HK-2 (cell line): ENCODE measurements at regions not wholly inside any gene's neighbourhood (a gene's known extent, or its start where the extent isn't known, plus 50 kb on each side); places are given as distances from the start of the nearest gene placed in this dataset.
"Not testable (repeated sequence)": the region's sequence is repeated elsewhere in the genome, so short reads cannot be mapped to it uniquely, and the experiment has no call there.

Experiments used
- DNase-seq: peaks from one replicate; pipeline ENCODE4 v3.0.0-alpha.2; 2018; ENCODE audit not compliant: unreplicated experiment

GRCh38 chr11:129637473-129637872 is 178.2 kb upstream of the TMEM45B start:
- no peak for DNase-seq

- no peak for DNase-seq
Measured at GRCh38 chr11:129637983-129638776, 177.5 kb upstream of the TMEM45B start.

DNA sequence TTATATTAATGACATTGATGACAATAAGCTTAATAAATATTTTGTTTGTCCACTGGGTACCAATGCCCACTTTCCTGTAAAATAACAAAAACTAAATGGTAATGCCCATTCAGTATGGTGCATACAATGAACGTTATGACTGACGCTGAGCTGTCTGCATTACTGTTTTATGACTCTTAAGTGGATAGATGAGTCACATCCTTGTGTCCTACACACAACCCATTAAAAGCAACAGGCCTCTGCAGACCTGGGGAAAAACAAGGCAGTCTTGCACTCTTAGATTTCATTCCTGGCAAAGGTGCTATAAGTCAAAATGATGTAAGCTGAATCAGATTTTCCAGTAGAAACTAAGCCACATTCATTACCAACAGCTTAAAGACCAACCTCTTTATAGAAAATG is 176.3 kb upstream of the TMEM45B start:
- peak; percentile 21 for DNase-seq

GRCh38 chr11:129640671-129641070 is 175.0 kb upstream of the TMEM45B start:
- no peak for DNase-seq

- no peak for DNase-seq
Measured at GRCh38 chr11:129643031-129643721, 172.5 kb upstream of the TMEM45B start.

GRCh38 chr11:129644326-129644725 is 171.3 kb upstream of the TMEM45B start:
- no peak for DNase-seq

- no peak for DNase-seq
Measured at GRCh38 chr11:129645943-129646342, 169.7 kb upstream of the TMEM45B start.

DNA sequence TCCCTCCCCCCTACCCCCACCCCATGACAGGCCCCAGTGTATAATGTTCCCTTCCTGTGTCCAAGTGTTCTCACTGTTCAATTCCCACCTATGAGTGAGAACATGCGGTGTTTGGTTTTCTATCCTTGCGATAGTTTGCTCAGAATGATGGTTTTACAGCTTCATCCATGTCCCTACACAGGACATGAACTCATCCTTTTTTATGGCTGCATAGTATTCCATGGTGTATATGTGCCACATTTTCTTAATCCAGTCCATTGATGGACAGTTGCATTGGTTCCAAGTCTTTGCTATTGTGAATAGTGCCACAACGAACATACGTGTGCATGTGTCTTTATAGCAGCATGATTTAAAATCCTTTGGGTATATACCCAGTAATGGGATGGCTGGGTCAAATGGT is 165.6 kb upstream of the TMEM45B start:
- DNase-seq = not testable (repeated sequence)

DNA sequence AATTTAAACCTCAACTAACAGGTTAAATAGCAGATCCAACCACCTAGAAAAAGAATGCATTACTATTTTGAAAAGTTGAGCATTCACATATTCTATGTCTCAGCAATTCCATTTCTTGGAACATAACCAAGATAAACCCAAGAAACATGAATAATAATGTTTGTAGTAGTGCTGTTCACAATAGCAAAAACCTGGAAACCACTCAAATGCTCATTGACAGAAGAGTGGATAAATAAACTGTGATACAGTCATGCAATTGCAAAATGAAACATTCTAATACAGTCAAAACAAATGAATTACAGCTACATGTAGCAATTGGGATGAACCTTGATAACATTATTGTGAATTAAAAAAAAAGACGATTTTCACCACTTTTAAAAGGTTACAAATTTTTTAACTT is 162.8 kb upstream of the TMEM45B start:
- DNase-seq = no peak

GRCh38 chr11:129655247-129655832 is 160.3 kb upstream of the TMEM45B start:
- DNase-seq = no peak

- DNase-seq = no peak
Measured at GRCh38 chr11:129657866-129658525, 157.7 kb upstream of the TMEM45B start.

GRCh38 chr11:129658526-129658867 is 157.2 kb upstream of the TMEM45B start:
- no peak for DNase-seq

- no peak for DNase-seq
Measured at GRCh38 chr11:129680907-129681306, 134.7 kb upstream of the TMEM45B start.

- DNase-seq = no peak
Measured at GRCh38 chr11:129681344-129682114, 134.1 kb upstream of the TMEM45B start.

- DNase-seq = no peak
Measured at GRCh38 chr11:129686269-129686668, 129.4 kb upstream of the TMEM45B start.

DNA sequence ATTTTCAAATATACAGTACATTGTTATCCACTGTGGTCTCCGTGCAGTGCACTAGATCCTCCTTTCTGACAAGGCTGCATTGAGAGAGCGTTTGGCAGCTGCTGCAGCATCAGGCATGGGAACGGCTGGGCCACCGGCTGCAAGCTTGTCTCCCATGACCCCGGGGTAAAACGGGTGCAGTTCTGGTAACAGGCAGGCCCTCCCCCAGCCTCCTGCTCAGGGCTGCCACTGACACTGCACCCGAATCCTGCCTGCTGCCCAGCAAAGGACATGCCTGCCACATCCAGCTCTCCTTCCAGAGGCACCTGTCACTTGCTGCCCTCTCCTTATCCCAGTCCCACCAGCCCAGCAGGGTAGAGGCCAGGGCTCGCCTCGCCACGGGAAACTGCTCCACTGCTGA is 124.5 kb upstream of the TMEM45B start:
- no peak for DNase-seq

GRCh38 chr11:129694538-129694937 is 121.1 kb upstream of the TMEM45B start:
- DNase-seq = no peak

- peak; percentile 16 for DNase-seq
Measured at GRCh38 chr11:129694966-129695365, 120.7 kb upstream of the TMEM45B start.

GRCh38 chr11:129695571-129696308 is 119.9 kb upstream of the TMEM45B start:
- DNase-seq = peak; percentile 47

DNA sequence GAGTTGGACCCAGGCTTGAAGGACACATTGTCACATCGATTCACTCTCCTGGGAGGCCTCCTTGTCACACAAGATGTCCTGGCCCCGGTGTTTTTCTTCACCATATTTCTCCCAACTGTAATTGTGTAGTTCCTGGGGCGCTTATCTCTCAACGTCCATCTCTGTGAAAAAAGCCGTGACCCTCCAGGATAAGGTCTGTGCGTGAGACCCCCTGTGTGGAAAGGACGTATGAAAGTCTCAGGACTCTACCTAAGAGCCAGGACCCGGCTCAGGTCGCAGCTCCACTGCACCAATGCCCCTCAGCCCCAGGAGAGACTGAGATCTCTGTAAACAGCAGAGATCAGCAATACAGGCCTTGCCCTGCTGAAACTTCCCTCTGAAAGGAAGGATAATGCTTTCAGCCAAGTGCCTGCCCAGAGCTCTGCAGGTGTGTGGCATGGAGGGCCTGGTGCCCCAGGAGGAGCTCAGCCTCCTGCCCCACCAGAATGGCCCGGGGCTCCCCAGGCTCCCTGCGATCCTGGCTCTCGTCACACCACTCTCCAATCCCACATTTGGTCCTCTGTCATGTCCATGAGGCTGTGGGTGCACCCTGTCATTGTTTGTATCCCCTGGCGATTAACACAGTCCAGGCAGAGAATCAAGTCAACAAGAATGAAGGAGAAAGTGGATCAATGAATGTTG is 119.2 kb upstream of the TMEM45B start:
- DNase-seq = no peak
